ENCODE measurements at regions not wholly inside any gene's neighbourhood (a gene's known extent, or its start where the extent isn't known, plus 50 kb on each side); places are given as distances from the start of the nearest gene placed in this dataset.
A peak's percentile ranks its signal among the peaks of the same experiment; 100 is the strongest.

DNA sequence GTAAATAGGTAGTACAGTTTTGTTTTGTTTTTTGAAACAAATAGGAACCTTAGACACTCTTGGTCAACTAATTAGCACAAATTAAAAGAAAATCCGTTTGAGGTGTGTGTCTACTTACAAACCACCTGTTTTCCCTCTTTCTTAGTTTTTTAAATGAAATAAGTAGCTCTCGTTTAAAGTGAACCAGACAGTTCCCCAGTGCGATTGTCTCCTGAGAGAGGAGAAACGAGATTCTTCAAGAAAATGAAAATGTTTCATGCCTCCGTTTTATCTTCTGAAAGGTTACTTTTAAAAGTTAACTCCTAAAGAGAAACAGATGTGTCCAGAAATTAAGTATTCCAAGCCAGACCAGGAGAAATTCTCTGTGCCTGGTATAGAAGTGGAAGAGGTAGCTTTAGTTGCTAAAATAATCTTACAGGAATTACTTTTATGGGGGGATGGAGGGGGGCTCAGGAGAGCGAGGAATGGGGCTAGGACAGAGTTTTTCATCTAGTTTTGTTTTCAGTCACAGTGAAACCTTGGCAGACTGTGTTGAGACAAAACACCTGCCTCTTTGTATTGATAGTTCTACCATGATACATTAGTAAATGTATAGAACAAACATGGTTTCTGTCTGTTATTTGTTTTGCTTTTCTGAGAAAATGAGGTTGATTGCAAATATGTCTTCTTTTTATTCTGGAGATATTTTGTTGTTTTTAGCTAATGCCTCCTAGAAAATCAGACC is 155.1 kb upstream of the CNTN4 start:
- H3K9me3 ChIP-seq (replicated peaks; ENCODE audit: control insufficient read depth, insufficient read depth, low read depth, low read length) = peaks cover 2% of the 10 kb centered on the region; the same call in 1 of the 2 replicates
- H3K79me2 ChIP-seq (ENCODE audit: control insufficient read depth, insufficient read depth, low read length) = no peaks in the 10 kb centered on the region
- intact Hi-C loops (cut with micrococcal nuclease) (no loop called here), in situ Hi-C loops (cut with MboI) (no loop called here)
- FAIRE-seq = no peak
- no peak overlapping the region for H3K27ac ChIP-seq (ENCODE audit: extremely low read depth, low read depth, low read length)
- H3K9me1 ChIP-seq (ENCODE audit: control insufficient read depth, insufficient read depth, low read length) = no peaks in the 10 kb centered on the region
- no peaks in the 10 kb centered on the region for H3K36me3 ChIP-seq (ENCODE audit: control insufficient read depth, insufficient read depth, low read length)
- H3K9ac ChIP-seq (ENCODE audit: insufficient read depth in 1 of 2, low read depth in 2 of 2, low read length in 2 of 2) = no peak overlapping the region
- H3K4me1 ChIP-seq (replicated peaks in 1 of 2; ENCODE audit: control insufficient read depth in 2 of 2, insufficient read depth in 2 of 2, low read length in 2 of 2) = no peaks in the 10 kb centered on the region
- BruUV-seq (replicated peaks) = no TSS peak
- 0% methylated on average over 6 of the region's 6 CpGs for WGBS (ENCODE audit: insufficient coverage, low coverage, missing lambda C conversion rate)
- H3K27me3 ChIP-seq (ENCODE audit: control insufficient read depth in 2 of 2, insufficient read depth in 2 of 2, low read length in 2 of 2) = no peaks in the 10 kb centered on the region
- CTCF ChIA-PET (ENCODE audit: low intra/inter-chr PET ratio) = no interaction called here
- no peaks in the 10 kb centered on the region for H4K20me1 ChIP-seq (replicated peaks; ENCODE audit: control insufficient read depth, insufficient read depth, low read length)
- no peak overlapping the region for H3K4me3 ChIP-seq
- no peak overlapping the region for H2AFZ ChIP-seq (ENCODE audit: low read depth, low read length)
- no peak for DNase-seq (ENCODE audit: extremely low read depth in 1 of 4, low spot score in 3 of 4)
- TF ChIP-seq ZNF217 (CRISPR knock-in tag; IDR thresholded peaks at IDR 0.05) (no peak), ETV5 (CRISPR knock-in tag; IDR thresholded peaks at IDR 0.05; ENCODE audit: low read depth) (no peak), ZKSCAN3 (CRISPR knock-in tag; IDR thresholded peaks at IDR 0.05) (no peak)
- ATAC-seq = no peak
- H3K4me2 ChIP-seq (ENCODE audit: insufficient read depth, low read length) = no peak overlapping the region
- POLR2A ChIA-PET = no interaction called here

GRCh38 chr3:1945698-1946097 is 153.0 kb upstream of the CNTN4 start:
- no peaks in the 10 kb centered on the region for H3K36me3 ChIP-seq (ENCODE audit: control insufficient read depth, insufficient read depth, low read length)
- BruUV-seq (replicated peaks) = no TSS peak
- no peaks in the 10 kb centered on the region for H3K4me1 ChIP-seq (replicated peaks in 1 of 2; ENCODE audit: control insufficient read depth in 2 of 2, insufficient read depth in 2 of 2, low read length in 2 of 2)
- ChIA-PET CTCF (ENCODE audit: low intra/inter-chr PET ratio) (no interaction called here), POLR2A (no interaction called here)
- ATAC-seq = no peak
- no peak for FAIRE-seq
- H3K27me3 ChIP-seq (ENCODE audit: control insufficient read depth in 2 of 2, insufficient read depth in 2 of 2, low read length in 2 of 2) = no peaks in the 10 kb centered on the region
- no peaks in the 10 kb centered on the region for H4K20me1 ChIP-seq (replicated peaks; ENCODE audit: control insufficient read depth, insufficient read depth, low read length)
- no peak overlapping the region for H3K9ac ChIP-seq (ENCODE audit: insufficient read depth in 1 of 2, low read depth in 2 of 2, low read length in 2 of 2)
- H3K79me2 ChIP-seq (ENCODE audit: control insufficient read depth, insufficient read depth, low read length) = no peaks in the 10 kb centered on the region
- H3K9me3 ChIP-seq (replicated peaks; ENCODE audit: control insufficient read depth, insufficient read depth, low read depth, low read length) = peaks cover 2% of the 10 kb centered on the region; the same call in 1 of the 2 replicates
- DNase-seq (ENCODE audit: extremely low read depth in 1 of 4, low spot score in 3 of 4) = no peak
- no peak overlapping the region for H3K27ac ChIP-seq (ENCODE audit: extremely low read depth, low read depth, low read length)
- TF ChIP-seq MAFF (IDR thresholded peaks at IDR 0.05; ENCODE audit: low read length) = peak; percentile 17; the same call in 1 of the 2 replicates
- no peak for TF ChIP-seq ZNF282 (CRISPR knock-in tag; IDR thresholded peaks at IDR 0.05)
- no peak for TF ChIP-seq CBX5 (IDR thresholded peaks at IDR 0.05; ENCODE audit: borderline replicate concordance, low read depth)
- TF ChIP-seq NFXL1 (CRISPR knock-in tag; IDR thresholded peaks at IDR 0.05) = no peak
- no peak for TF ChIP-seq SRSF9 (IDR thresholded peaks at IDR 0.05; ENCODE audit: borderline replicate concordance, low read depth, low read length)
- TF ChIP-seq CGGBP1 (CRISPR knock-in tag; IDR thresholded peaks at IDR 0.05) = no peak
- peak; percentile 53; the same call in 1 of the 2 replicates for TF ChIP-seq ZNF316 (IDR thresholded peaks at IDR 0.05)
- TF ChIP-seq CLOCK (CRISPR knock-in tag; IDR thresholded peaks at IDR 0.05; ENCODE audit: borderline replicate concordance) = no peak
- no peak for TF ChIP-seq HDAC2 (IDR thresholded peaks at IDR 0.05)
- TF ChIP-seq C11orf30 (IDR thresholded peaks at IDR 0.05; ENCODE audit: low read depth) = peak; percentile 15; the same call in 1 of the 2 replicates
- TF ChIP-seq ZFP1 (CRISPR knock-in tag; IDR thresholded peaks at IDR 0.05) = no peak
- TF ChIP-seq KAT7 (CRISPR knock-in tag; IDR thresholded peaks at IDR 0.05; ENCODE audit: borderline replicate concordance) = no peak
- H3K9me1 ChIP-seq (ENCODE audit: control insufficient read depth, insufficient read depth, low read length) = no peaks in the 10 kb centered on the region
- in situ Hi-C loops (cut with MboI) = no loop called here
- no peak overlapping the region for H3K4me2 ChIP-seq (ENCODE audit: insufficient read depth, low read length)
- H2AFZ ChIP-seq (ENCODE audit: low read depth, low read length) = no peak overlapping the region
- intact Hi-C loops (cut with micrococcal nuclease) = no loop called here
- H3K4me3 ChIP-seq = no peak overlapping the region
